GM12801 (cell line): ENCODE measurements at regions not wholly inside any gene's neighbourhood (a gene's known extent, or its start where the extent isn't known, plus 50 kb on each side); places are given as distances from the start of the nearest gene placed in this dataset.

ENCODE experiments used
- CTCF ChIP-seq: IDR thresholded peaks from one replicate; pipeline ENCODE4 v1.5.1; 2011; ENCODE audit warnings: control low read depth; ENCODE audit not compliant: insufficient read length; ENCODE audit errors: extremely low read depth

- no peak for TF ChIP-seq CTCF
Observed at GRCh38 chr4:145298885-145299284, 118.5 kb upstream of the OTUD4 start.

- TF ChIP-seq CTCF = no peak
Observed at GRCh38 chr4:145297556-145297955, 117.2 kb upstream of the OTUD4 start.

GRCh38 chr4:145295547-145295946 is 115.2 kb upstream of the OTUD4 start:
- no peak for TF ChIP-seq CTCF

- TF ChIP-seq CTCF = no peak
Observed at GRCh38 chr4:145295122-145295521, 114.7 kb upstream of the OTUD4 start.

- no peak for TF ChIP-seq CTCF
Observed at GRCh38 chr4:145293658-145294057, 113.3 kb upstream of the OTUD4 start.

GRCh38 chr4:145290955-145291354 is 110.6 kb upstream of the OTUD4 start:
- TF ChIP-seq CTCF = no peak

- TF ChIP-seq CTCF = no peak
Observed at GRCh38 chr4:145289403-145290076, 109.2 kb upstream of the OTUD4 start.
